NCI-H187 treated with DMSO at 0.1 percent for 48 hours (cell line): ENCODE measurements at regions not wholly inside any gene's neighbourhood (a gene's known extent, or its start where the extent isn't known, plus 50 kb on each side); places are given as distances from the start of the nearest gene placed in this dataset.
"Not testable (repeated sequence)": the region's sequence is repeated elsewhere in the genome, so short reads cannot be mapped to it uniquely, and the experiment has no call there.

ENCODE experiments used
- DNase-seq: peaks from one replicate; lab custom pipeline; 2025; lab: John Stamatoyannopoulos, UW

GRCh38 chr10:42690449-42691360, 52.3 kb upstream of the ZNF33B start:
- peak; percentile 1 for DNase-seq

- DNase-seq: peak; percentile 65
These were observed 53.2 kb upstream of the ZNF33B start for GRCh38 chr10:42691361-42692120.

GRCh38 chr10:42697926-42698325, 59.6 kb upstream of the ZNF33B start:
- DNase-seq: no peak

- DNase-seq: no peak
These were observed 68.9 kb upstream of the ZNF33B start for GRCh38 chr10:42707234-42707633.

- not testable (repeated sequence) for DNase-seq
These were observed 63.3 kb upstream of the BMS1 start for GRCh38 chr10:42719339-42719738.

GRCh38 chr10:42722575-42722974, 60.0 kb upstream of the BMS1 start:
- no peak for DNase-seq

GRCh38 chr10:42723549-42723948, 59.0 kb upstream of the BMS1 start:
- not testable (repeated sequence) for DNase-seq

GRCh38 chr10:42724660-42725059, 57.9 kb upstream of the BMS1 start:
- not testable (repeated sequence) for DNase-seq

GRCh38 chr10:42732266-42732665, 50.3 kb upstream of the BMS1 start:
- DNase-seq: no peak
